SK-N-SH treated with all-trans-retinoic acid at 6 μM for 48 hours (cell line): ENCODE measurements at regions not wholly inside any gene's neighbourhood (a gene's known extent, or its start where the extent isn't known, plus 50 kb on each side); places are given as distances from the start of the nearest gene placed in this dataset.
"Not testable (repeated sequence)": the region's sequence is repeated elsewhere in the genome, so short reads cannot be mapped to it uniquely, and the experiment has no call there.

Source experiments
- ATAC-seq: fragments of 200-7000 bp; cut with Tn5 transposase; 3 replicates; pipeline ENCODE4 v1.9.1; 2020; ENCODE audit warnings: mild to moderate bottlenecking, moderate library complexity
- CSDC2 ChIP-seq: fragments of 250-450 bp; sonication (Bioruptor Pico); IDR thresholded peaks from 2 replicates; pipeline ENCODE4 v1.5.0; 2020; ENCODE audit warnings: mild to moderate bottlenecking, moderate library complexity
- CSRNP3 ChIP-seq: fragments of 250-450 bp; sonication (Bioruptor Pico); IDR thresholded peaks from 2 replicates; pipeline ENCODE4 v1.5.1; 2021; ENCODE audit warnings: mild to moderate bottlenecking, moderate library complexity
- POU6F1 ChIP-seq: fragments of 250-450 bp; sonication (Bioruptor Pico); IDR thresholded peaks from 2 replicates; pipeline ENCODE4 v1.8.0; 2021; ENCODE audit warnings: low read depth, mild to moderate bottlenecking, moderate library complexity, borderline replicate concordance
- RARB ChIP-seq: fragments of 250-450 bp; sonication (Bioruptor Pico); IDR thresholded peaks from 2 replicates; pipeline ENCODE4 v1.8.0; 2021; ENCODE audit warnings: mild to moderate bottlenecking, moderate library complexity
- ZFP3 ChIP-seq: fragments of 250-450 bp; sonication (Bioruptor Pico); IDR thresholded peaks from 2 replicates; pipeline ENCODE4 v1.5.0; 2020; ENCODE audit warnings: mild to moderate bottlenecking, moderate library complexity
- ZNF565 ChIP-seq: fragments of 450-650 bp; formaldehyde crosslinking; conservative IDR thresholded peaks from 2 replicates; pipeline ENCODE4 v1.5.0; 2020; ENCODE audit warnings: low read depth, mild to moderate bottlenecking, moderate library complexity

DNA sequence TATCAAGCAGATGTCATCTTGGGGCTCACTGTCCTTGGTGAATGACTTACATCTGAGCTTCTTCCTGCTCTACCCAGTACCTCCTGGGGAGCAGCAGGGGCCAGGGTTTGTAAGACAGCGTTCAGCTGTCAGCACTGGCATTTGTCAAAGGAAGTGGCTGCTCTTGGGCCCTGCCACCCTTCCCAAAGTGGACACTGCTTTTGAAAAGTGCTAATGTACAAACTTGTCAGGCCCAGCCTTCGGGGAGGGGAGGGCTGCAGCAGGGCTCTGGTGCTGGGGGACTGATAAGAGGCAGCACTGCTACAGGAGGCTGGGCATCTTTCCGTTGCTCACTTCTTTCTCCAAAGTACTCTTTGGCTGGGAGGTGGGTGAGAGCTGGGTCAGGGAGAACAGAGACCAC lies 59.8 kb upstream of the RBM19 start:
- no peak for TF ChIP-seq CSRNP3 (CRISPR knock-in tag)
- no peak for TF ChIP-seq ZFP3
- no peak for TF ChIP-seq CSDC2 (CRISPR knock-in tag)
- TF ChIP-seq ZNF565: no peak
- no peak for ATAC-seq

GRCh38 chr12:114022081-114022480 lies 56.0 kb upstream of the RBM19 start:
- not testable (repeated sequence) for ATAC-seq

- TF ChIP-seq POU6F1 (CRISPR knock-in tag) (no peak), RARB (CRISPR knock-in tag) (no peak)
- ATAC-seq: no peak
Observed at GRCh38 chr12:114018669-114019068, 52.5 kb upstream of the RBM19 start.
